GM12801 (cell line): ENCODE measurements at regions not wholly inside any gene's neighbourhood (a gene's known extent, or its start where the extent isn't known, plus 50 kb on each side); places are given as distances from the start of the nearest gene placed in this dataset.

Source experiments
- CTCF ChIP-seq: IDR thresholded peaks from one replicate; pipeline ENCODE4 v1.5.1; 2011; ENCODE audit warnings: control low read depth; ENCODE audit not compliant: insufficient read length; ENCODE audit errors: extremely low read depth

GRCh38 chr18:4843771-4844170 is 353.3 kb downstream of the AKAIN1 start:
- no peak for TF ChIP-seq CTCF

- TF ChIP-seq CTCF = no peak
Measured at GRCh38 chr18:4842751-4843150, 354.3 kb downstream of the AKAIN1 start.

- TF ChIP-seq CTCF = no peak
Measured at GRCh38 chr18:4842287-4842686, 354.8 kb downstream of the AKAIN1 start.

GRCh38 chr18:4839639-4840038 is 357.4 kb downstream of the AKAIN1 start:
- no peak for TF ChIP-seq CTCF

- TF ChIP-seq CTCF = no peak
Measured at GRCh38 chr18:4836141-4836540, 360.9 kb downstream of the AKAIN1 start.

- no peak for TF ChIP-seq CTCF
Measured at GRCh38 chr18:4831791-4832375, 365.2 kb downstream of the AKAIN1 start.

- no peak for TF ChIP-seq CTCF
Measured at GRCh38 chr18:4831127-4831526, 365.9 kb downstream of the AKAIN1 start.

- no peak for TF ChIP-seq CTCF
Measured at GRCh38 chr18:4823091-4823490, 368.0 kb upstream of the DLGAP1 start.
